ENCODE measurements at regions not wholly inside any gene's neighbourhood (a gene's known extent, or its start where the extent isn't known, plus 50 kb on each side); places are given as distances from the start of the nearest gene placed in this dataset.

GRCh38 chr10:29731760-29732159 is 97.0 kb upstream of the SVIL start:
- no peak for DNase-seq (ENCODE audit: low spot score)
- no peak overlapping the region for H3K4me3 ChIP-seq (ENCODE audit: low read depth in 1 of 3, low read length in 3 of 3)
- 91% methylated on average over 12 of the region's 12 CpGs for WGBS

More at GRCh38 chr10:29731760-29732159, 97.0 kb upstream of the SVIL start:
- Histone ChIP-seq H3K9ac (ENCODE audit: low read depth in 1 of 2, low read length in 2 of 2) (no peak overlapping the region), H3K27me3 (ENCODE audit: control insufficient read depth in 4 of 4, insufficient read depth in 4 of 4, low read length in 3 of 4) (no peaks in the 10 kb centered on the region), H3K4me1 (ENCODE audit: control insufficient read depth in 4 of 4, insufficient read depth in 4 of 4, low read length in 3 of 4) (peaks cover 0 to 23% (median 8%) of the 10 kb centered on the region in 4 donors), H3K9me3 (ENCODE audit: control insufficient read depth in 4 of 4, low read length in 3 of 4) (no peaks in the 10 kb centered on the region), H3K36me3 (ENCODE audit: control insufficient read depth in 4 of 4, insufficient read depth in 3 of 4, low read depth in 1 of 4, low read length in 3 of 4) (no peaks in the 10 kb centered on the region), H3K27ac (ENCODE audit: low read depth in 1 of 2, low read length in 2 of 2) (no peak overlapping the region)
- TF ChIP-seq JUND (IDR thresholded peaks at IDR 0.05), result no peak
- TF ChIP-seq CTCF (IDR thresholded peaks at IDR 0.05; ENCODE audit: low read depth, low read length, missing input control), result no peak
- no peak for TF ChIP-seq RAD21 (IDR thresholded peaks at IDR 0.05)
- TF ChIP-seq ATF3 (IDR thresholded peaks at IDR 0.05), result no peak
- TF ChIP-seq FOXA1 (IDR thresholded peaks at IDR 0.05), result no peak
- TF ChIP-seq GABPA (IDR thresholded peaks at IDR 0.05 in 1 of 2, conservative IDR thresholded peaks at IDR 0.05 in 1 of 2), result no peak
- TF ChIP-seq SP1 (IDR thresholded peaks at IDR 0.05), result no peak
- TF ChIP-seq NR2F2 (IDR thresholded peaks at IDR 0.05), result no peak
- no peak for TF ChIP-seq ZBTB33 (IDR thresholded peaks at IDR 0.05)
- TF ChIP-seq HNF4G (IDR thresholded peaks at IDR 0.05), result no peak
- TF ChIP-seq EGR1 (IDR thresholded peaks at IDR 0.05; ENCODE audit: low read depth in 2 of 2), result no peak
- TF ChIP-seq REST (IDR thresholded peaks at IDR 0.05), result no peak
- no peak for TF ChIP-seq HNF4A (conservative IDR thresholded peaks at IDR 0.05)
- TF ChIP-seq RXRA (IDR thresholded peaks at IDR 0.05), result no peak
- TF ChIP-seq FOXA2 (IDR thresholded peaks at IDR 0.05), result no peak
- TF ChIP-seq TAF1 (conservative IDR thresholded peaks at IDR 0.05), result no peak
- TF ChIP-seq YY1 (IDR thresholded peaks at IDR 0.05), result no peak
- no peak for TF ChIP-seq MAX (IDR thresholded peaks at IDR 0.05)
